ENCODE measurements at regions not wholly inside any gene's neighbourhood (a gene's known extent, or its start where the extent isn't known, plus 50 kb on each side); places are given as distances from the start of the nearest gene placed in this dataset.

DNA sequence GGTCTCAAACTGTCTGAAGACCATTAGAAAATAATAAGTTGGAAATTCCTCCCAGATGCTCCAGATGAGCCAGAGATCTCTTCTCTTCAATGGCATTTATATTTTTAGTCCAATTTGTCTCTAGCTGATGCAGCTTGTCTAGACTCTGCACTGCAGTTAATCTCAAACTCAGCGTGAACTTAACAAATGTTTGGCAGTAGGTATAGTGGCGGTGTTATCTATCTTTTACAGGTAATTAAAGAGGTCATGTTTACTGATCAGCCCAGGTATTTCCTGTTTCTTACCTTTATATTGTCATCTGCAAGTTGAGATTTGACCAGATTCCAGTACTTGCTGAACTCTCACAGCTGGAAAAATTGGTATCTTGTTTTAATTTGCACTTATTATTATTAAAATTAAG is 1024.5 kb upstream of the ADGRL2 start:
- no peaks in the 10 kb centered on the region for H3K36me3 Mint-ChIP-seq
- no CpG with 5 or more reads among the region's 2 CpGs for WGBS (ENCODE audit: insufficient coverage)
- H3K27ac ChIP-seq (ENCODE audit: low read depth in 1 of 2, low read length in 2 of 2) = no peak overlapping the region

GRCh38 chr1:80769208-80769750 is 1031.5 kb upstream of the ADGRL2 start:
- Histone ChIP-seq H3K9me3 (replicated peaks in 1 of 2; ENCODE audit: control insufficient read depth in 1 of 2, insufficient read depth in 1 of 2, low read length in 2 of 2) (peaks cover 0 to 3% of the 10 kb centered on the region in 2 donors), H4K20me1 (ENCODE audit: insufficient read depth, low read length) (no peaks in the 10 kb centered on the region), H3K27ac (ENCODE audit: low read depth in 1 of 2, low read length in 2 of 2) (no peak overlapping the region), H3K27me3 (ENCODE audit: control insufficient read depth in 2 of 2, insufficient read depth in 2 of 2, low read length in 2 of 2) (no peaks in the 10 kb centered on the region), H3K36me3 (replicated peaks in 1 of 2; ENCODE audit: control insufficient read depth in 1 of 2, insufficient read depth in 2 of 2, low read length in 2 of 2) (no peaks in the 10 kb centered on the region), H3K79me2 (ENCODE audit: insufficient read depth, low read length) (no peaks in the 10 kb centered on the region), H3K4me3 (replicated peaks in 1 of 3; ENCODE audit: low read depth in 2 of 3, low read length in 3 of 3) (no peak overlapping the region), H3K4me2 (replicated peaks; ENCODE audit: extremely low read depth, low read length, poor library complexity, severe bottlenecking) (no peak overlapping the region), H3K4me1 (ENCODE audit: control insufficient read depth in 1 of 2, insufficient read depth in 2 of 2, low read length in 2 of 2) (no peaks in the 10 kb centered on the region), H3K9ac (ENCODE audit: insufficient read depth, low read length, poor library complexity, severe bottlenecking) (no peak overlapping the region), H2AFZ (ENCODE audit: insufficient read depth, low read depth, low read length, poor library complexity, severe bottlenecking) (no peak overlapping the region)
- intact Hi-C loops (cut with micrococcal nuclease) = no loop called here
- no peaks in the 10 kb centered on the region for H3K36me3 Mint-ChIP-seq
- H3K4me3 Mint-ChIP-seq = no peak overlapping the region
- TF ChIP-seq, protein P1, sequence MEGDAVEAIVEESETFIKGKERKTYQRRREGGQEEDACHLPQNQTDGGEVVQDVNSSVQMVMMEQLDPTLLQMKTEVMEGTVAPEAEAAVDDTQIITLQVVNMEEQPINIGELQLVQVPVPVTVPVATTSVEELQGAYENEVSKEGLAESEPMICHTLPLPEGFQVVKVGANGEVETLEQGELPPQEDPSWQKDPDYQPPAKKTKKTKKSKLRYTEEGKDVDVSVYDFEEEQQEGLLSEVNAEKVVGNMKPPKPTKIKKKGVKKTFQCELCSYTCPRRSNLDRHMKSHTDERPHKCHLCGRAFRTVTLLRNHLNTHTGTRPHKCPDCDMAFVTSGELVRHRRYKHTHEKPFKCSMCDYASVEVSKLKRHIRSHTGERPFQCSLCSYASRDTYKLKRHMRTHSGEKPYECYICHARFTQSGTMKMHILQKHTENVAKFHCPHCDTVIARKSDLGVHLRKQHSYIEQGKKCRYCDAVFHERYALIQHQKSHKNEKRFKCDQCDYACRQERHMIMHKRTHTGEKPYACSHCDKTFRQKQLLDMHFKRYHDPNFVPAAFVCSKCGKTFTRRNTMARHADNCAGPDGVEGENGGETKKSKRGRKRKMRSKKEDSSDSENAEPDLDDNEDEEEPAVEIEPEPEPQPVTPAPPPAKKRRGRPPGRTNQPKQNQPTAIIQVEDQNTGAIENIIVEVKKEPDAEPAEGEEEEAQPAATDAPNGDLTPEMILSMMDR (IDR thresholded peaks at IDR 0.05) = no peak
- no peaks in the 10 kb centered on the region for H3K4me1 Mint-ChIP-seq
- H3K27ac Mint-ChIP-seq = no peak overlapping the region
- no peak for DNase-seq
- peaks cover 0 to 6% (median 2%) of the 10 kb centered on the region in 7 donors for H3K9me3 Mint-ChIP-seq
- no peaks in the 10 kb centered on the region for H3K27me3 Mint-ChIP-seq (ENCODE audit: low read depth in 3 of 3)
- WGBS (ENCODE audit: insufficient coverage) = 82% methylated on average over 3 of the region's 3 CpGs

More for the DNA sequence above, 1024.5 kb upstream of the ADGRL2 start:
- Histone ChIP-seq H3K9me3 (replicated peaks in 1 of 2; ENCODE audit: control insufficient read depth in 1 of 2, insufficient read depth in 1 of 2, low read length in 2 of 2) (peaks cover 25 to 27% of the 10 kb centered on the region in 2 donors), H2AFZ (ENCODE audit: insufficient read depth, low read depth, low read length, poor library complexity, severe bottlenecking) (no peak overlapping the region), H3K27me3 (ENCODE audit: control insufficient read depth in 2 of 2, insufficient read depth in 2 of 2, low read length in 2 of 2) (no peaks in the 10 kb centered on the region), H3K4me1 (ENCODE audit: control insufficient read depth in 1 of 2, insufficient read depth in 2 of 2, low read length in 2 of 2) (no peaks in the 10 kb centered on the region), H3K79me2 (ENCODE audit: insufficient read depth, low read length) (no peaks in the 10 kb centered on the region), H3K4me2 (replicated peaks; ENCODE audit: extremely low read depth, low read length, poor library complexity, severe bottlenecking) (no peak overlapping the region), H3K9ac (ENCODE audit: insufficient read depth, low read length, poor library complexity, severe bottlenecking) (no peak overlapping the region), H4K20me1 (ENCODE audit: insufficient read depth, low read length) (no peaks in the 10 kb centered on the region), H3K36me3 (replicated peaks in 1 of 2; ENCODE audit: control insufficient read depth in 1 of 2, insufficient read depth in 2 of 2, low read length in 2 of 2) (no peaks in the 10 kb centered on the region), H3K4me3 (replicated peaks in 1 of 3; ENCODE audit: low read depth in 2 of 3, low read length in 3 of 3) (no peak overlapping the region)
- no peak for DNase-seq
- Mint-ChIP-seq H3K4me1 (no peaks in the 10 kb centered on the region), H3K9me3 (peaks cover 7 to 24% (median 18%) of the 10 kb centered on the region in 7 donors), H3K27me3 (ENCODE audit: low read depth in 3 of 3) (peaks cover 0 to 2% (median 0%) of the 10 kb centered on the region in 3 donors), H3K4me3 (no peak overlapping the region), H3K27ac (no peak overlapping the region)
- intact Hi-C loops (cut with micrococcal nuclease) = no loop called here
- TF ChIP-seq, protein P1 (IDR thresholded peaks at IDR 0.05) = no peak
